Natural killer cell treated with Interleukin-12 subunit alpha and Interleukin-12 subunit beta and Interleukin-15 and Interleukin-18, amount 100 ng/mL, for 72 hours (primary cell): ENCODE measurements at regions not wholly inside any gene's neighbourhood (a gene's known extent, or its start where the extent isn't known, plus 50 kb on each side); places are given as distances from the start of the nearest gene placed in this dataset.

Experiments used
- ATAC-seq, 2 donors: fragments of 150-1000 bp; cut with Tn5 transposase in 1 of 2; sonication (Bioruptor Pico), chemical (Tn5 transposase) in 1 of 2; 2 replicates each; pipeline ENCODE4 v1.10.0; 2021
- DNase-seq: peaks from one replicate; pipeline ENCODE4 v3.0.0; 2022; ENCODE audit warnings: low spot score
- H3K27ac Mint-ChIP-seq, 2 donors: 1 replicate in 1 of 2; 2 replicates in 1 of 2; pipeline ENCODE4 v1.8.0; 2022; ENCODE audit warnings: mixed read lengths in 2 of 2, mild to moderate bottlenecking in 1 of 2, moderate library complexity in 1 of 2
- H3K27me3 Mint-ChIP-seq, 2 donors: 1 replicate in 1 of 2; 2 replicates in 1 of 2; pipeline ENCODE4 v1.8.0; 2022; ENCODE audit warnings: mixed read lengths in 2 of 2
- H3K36me3 Mint-ChIP-seq: one replicate; pipeline ENCODE4 v1.8.0; 2022; ENCODE audit warnings: mixed read lengths
- H3K4me1 Mint-ChIP-seq, 2 donors: 1 replicate in 1 of 2; 2 replicates in 1 of 2; pipeline ENCODE4 v1.8.0; 2022; ENCODE audit warnings: low read depth in 2 of 2, mixed read lengths in 2 of 2, mild to moderate bottlenecking in 1 of 2
- H3K4me3 Mint-ChIP-seq: one replicate; pipeline ENCODE4 v1.8.0; 2022; ENCODE audit warnings: mixed read lengths
- H3K9me3 Mint-ChIP-seq: 2 replicates; pipeline ENCODE4 v1.8.0; 2022; ENCODE audit warnings: mixed read lengths

DNA sequence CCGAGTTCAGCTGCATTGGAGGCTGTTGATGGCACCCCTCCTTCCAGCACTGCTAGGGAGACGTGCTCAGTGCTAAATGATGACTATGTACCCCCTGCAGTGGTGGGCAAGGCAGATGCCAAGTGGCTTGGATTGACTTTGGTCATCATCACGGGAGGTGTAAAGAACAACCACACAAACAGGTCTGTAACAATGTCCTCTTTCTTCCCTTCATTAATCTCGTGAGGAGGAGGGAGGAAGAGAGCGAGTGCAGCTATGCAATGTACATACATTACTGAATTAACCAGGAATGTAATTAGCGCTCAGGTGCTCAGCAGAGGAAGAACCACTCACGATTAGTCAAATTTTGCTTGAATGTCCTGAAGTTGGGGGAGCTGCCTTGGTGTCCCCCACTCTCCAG is 173.9 kb upstream of the SKOR2 start:
- Mint-ChIP-seq H3K4me1 (no peaks in the 10 kb centered on the region), H3K4me3 (no peak overlapping the region), H3K9me3 (no peaks in the 10 kb centered on the region), H3K36me3 (no peaks in the 10 kb centered on the region), H3K27me3 (peaks cover 2 to 10% of the 10 kb centered on the region in 2 donors), H3K27ac (no peak overlapping the region)
- DNase-seq (no peak), ATAC-seq (no peak)

GRCh38 chr18:47422524-47422923 is 171.1 kb upstream of the SKOR2 start:
- no peaks in the 10 kb centered on the region for H3K4me1 Mint-ChIP-seq
- H3K27me3 Mint-ChIP-seq, result peaks cover 15 to 26% of the 10 kb centered on the region in 2 donors
- no peak overlapping the region for H3K4me3 Mint-ChIP-seq
- no peaks in the 10 kb centered on the region for H3K9me3 Mint-ChIP-seq
- no peak overlapping the region for H3K27ac Mint-ChIP-seq
- DNase-seq (no peak), ATAC-seq (no peak)
- H3K36me3 Mint-ChIP-seq, result no peaks in the 10 kb centered on the region

- Mint-ChIP-seq H3K36me3 (no peaks in the 10 kb centered on the region), H3K27ac (no peak overlapping the region), H3K4me3 (no peak overlapping the region), H3K4me1 (no peaks in the 10 kb centered on the region), H3K9me3 (no peaks in the 10 kb centered on the region), H3K27me3 (peaks cover 22 to 39% of the 10 kb centered on the region in 2 donors)
- ATAC-seq (no peak), DNase-seq (no peak)
These were observed 168.7 kb upstream of the SKOR2 start for GRCh38 chr18:47420130-47420529.

DNA sequence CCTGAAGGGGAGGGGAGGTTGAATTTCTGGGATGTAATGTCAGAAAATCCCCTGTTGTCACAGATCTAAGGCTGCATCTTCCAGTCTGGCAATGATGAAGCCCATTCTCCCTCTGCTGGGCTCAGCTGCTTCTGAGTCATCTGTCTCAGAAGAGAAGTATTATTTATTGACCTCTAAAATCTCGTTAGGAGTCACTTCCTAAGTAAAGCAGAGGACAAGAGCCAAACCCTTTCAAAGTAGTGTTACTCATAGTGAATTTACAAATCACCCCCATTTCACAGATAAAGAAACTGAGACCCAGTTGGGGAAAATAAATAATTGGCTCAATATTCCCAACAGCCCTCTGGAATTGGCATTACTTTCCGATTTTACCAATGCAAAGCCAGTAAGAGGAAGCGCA is 167.3 kb upstream of the SKOR2 start:
- Mint-ChIP-seq H3K27ac (no peak overlapping the region), H3K4me1 (no peaks in the 10 kb centered on the region), H3K27me3 (peaks cover 28 to 37% of the 10 kb centered on the region in 2 donors), H3K36me3 (no peaks in the 10 kb centered on the region), H3K9me3 (no peaks in the 10 kb centered on the region), H3K4me3 (no peak overlapping the region)
- DNase-seq (no peak), ATAC-seq (no peak)

- H3K4me1 Mint-ChIP-seq, result no peaks in the 10 kb centered on the region
- H3K27ac Mint-ChIP-seq, result no peak overlapping the region
- H3K4me3 Mint-ChIP-seq, result no peak overlapping the region
- no peaks in the 10 kb centered on the region for H3K9me3 Mint-ChIP-seq
- no peak for DNase-seq
- ATAC-seq, result no peak
- peaks cover 28 to 41% of the 10 kb centered on the region in 2 donors for H3K27me3 Mint-ChIP-seq
- no peaks in the 10 kb centered on the region for H3K36me3 Mint-ChIP-seq
These were observed 166.3 kb upstream of the SKOR2 start for GRCh38 chr18:47417807-47418206.

- Mint-ChIP-seq H3K36me3 (no peaks in the 10 kb centered on the region), H3K4me3 (no peak overlapping the region), H3K27ac (no peak overlapping the region), H3K9me3 (no peaks in the 10 kb centered on the region), H3K27me3 (peaks cover 32 to 41% of the 10 kb centered on the region in 2 donors), H3K4me1 (no peaks in the 10 kb centered on the region)
- ATAC-seq, result no peak
- no peak for DNase-seq
These were observed 164.4 kb upstream of the SKOR2 start for GRCh38 chr18:47415881-47416280.

GRCh38 chr18:47413327-47413726 is 161.9 kb upstream of the SKOR2 start:
- no peak for ATAC-seq
- H3K27me3 Mint-ChIP-seq, result peaks cover 24 to 27% of the 10 kb centered on the region in 2 donors

DNA sequence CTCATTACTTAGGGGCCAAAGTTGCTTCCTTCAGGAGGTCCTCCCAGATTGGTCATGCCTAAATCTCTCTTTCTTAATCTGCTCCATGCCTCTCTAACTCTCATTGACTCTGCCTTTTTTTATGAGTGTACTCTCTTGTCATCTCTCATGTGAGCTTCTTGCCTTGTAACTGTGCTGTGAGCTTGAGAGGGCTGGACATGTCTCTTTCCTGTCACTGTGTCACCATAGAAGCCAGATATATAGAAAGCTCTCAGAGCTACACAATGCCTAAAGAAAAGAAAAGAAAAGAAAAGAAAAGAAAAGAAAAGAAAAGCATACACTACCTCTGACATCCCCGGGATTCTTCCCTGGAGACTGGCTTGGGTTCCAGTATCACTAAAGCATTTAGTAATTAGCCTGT is 161.5 kb upstream of the SKOR2 start:
- DNase-seq (no peak), ATAC-seq (no peak)
- Mint-ChIP-seq H3K4me1 (no peaks in the 10 kb centered on the region), H3K9me3 (no peaks in the 10 kb centered on the region), H3K36me3 (no peaks in the 10 kb centered on the region), H3K4me3 (no peak overlapping the region), H3K27me3 (peaks cover 22 to 25% of the 10 kb centered on the region in 2 donors), H3K27ac (no peak overlapping the region)

More at GRCh38 chr18:47413327-47413726, 161.9 kb upstream of the SKOR2 start:
- no peaks in the 10 kb centered on the region for H3K9me3 Mint-ChIP-seq
- no peak overlapping the region for H3K4me3 Mint-ChIP-seq
- no peak overlapping the region for H3K27ac Mint-ChIP-seq
- H3K36me3 Mint-ChIP-seq, result no peaks in the 10 kb centered on the region
- no peaks in the 10 kb centered on the region for H3K4me1 Mint-ChIP-seq
- no peak for DNase-seq

DNA sequence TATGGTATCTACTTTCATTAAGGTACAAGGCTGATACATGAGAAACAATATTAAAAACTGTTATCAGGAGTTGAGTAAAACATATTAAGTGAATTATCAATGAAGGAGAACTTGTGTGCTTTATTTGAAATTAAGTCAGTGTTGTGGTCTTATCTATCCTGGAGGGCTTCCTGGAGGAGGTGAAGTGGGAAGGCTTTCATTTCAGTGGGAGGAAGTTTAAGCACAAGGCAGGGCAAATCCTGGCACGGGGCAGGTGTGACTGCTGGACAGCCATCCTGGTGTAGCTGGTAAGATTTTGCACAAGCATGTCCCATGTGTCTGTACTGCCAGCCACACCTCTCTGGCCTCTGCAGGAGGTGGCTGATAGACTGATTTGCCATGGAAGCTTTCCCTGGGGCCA is 159.7 kb upstream of the SKOR2 start:
- DNase-seq (no peak), ATAC-seq (no peak)
- peaks cover 15 to 16% of the 10 kb centered on the region in 2 donors for H3K27me3 Mint-ChIP-seq
- H3K36me3 Mint-ChIP-seq, result no peaks in the 10 kb centered on the region
- no peaks in the 10 kb centered on the region for H3K4me1 Mint-ChIP-seq
- H3K9me3 Mint-ChIP-seq, result no peaks in the 10 kb centered on the region
- no peak overlapping the region for H3K27ac Mint-ChIP-seq
- H3K4me3 Mint-ChIP-seq, result no peak overlapping the region

DNA sequence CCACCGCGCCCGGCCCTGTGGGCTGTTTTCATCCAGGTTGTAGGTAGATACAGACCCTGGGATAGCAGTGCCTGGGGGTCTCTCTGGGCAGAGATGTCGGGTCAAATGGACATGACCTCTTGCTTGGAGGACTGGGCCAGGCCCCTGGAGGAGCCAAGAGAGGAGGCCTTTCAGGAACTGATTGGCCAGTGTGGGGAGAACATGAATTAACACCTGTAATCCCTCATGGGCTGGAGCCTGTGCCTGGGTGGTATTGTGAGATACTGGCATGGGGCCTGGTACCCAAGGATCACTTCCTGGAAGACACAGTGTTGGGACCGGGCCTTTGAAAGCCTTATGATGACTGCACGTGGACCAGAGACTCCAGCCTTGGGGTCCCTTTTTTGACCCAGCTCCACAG is 158.7 kb upstream of the SKOR2 start:
- Mint-ChIP-seq H3K4me3 (no peak overlapping the region), H3K9me3 (no peaks in the 10 kb centered on the region), H3K27ac (no peak overlapping the region), H3K27me3 (peaks cover 8 to 12% of the 10 kb centered on the region in 2 donors), H3K4me1 (no peaks in the 10 kb centered on the region), H3K36me3 (no peaks in the 10 kb centered on the region)
- ATAC-seq, result no peak
- DNase-seq, result no peak

- no peak for ATAC-seq
- peaks cover 6 to 8% of the 10 kb centered on the region in 2 donors for H3K27me3 Mint-ChIP-seq
- no peaks in the 10 kb centered on the region for H3K4me1 Mint-ChIP-seq
- H3K27ac Mint-ChIP-seq, result no peak overlapping the region
- H3K9me3 Mint-ChIP-seq, result no peaks in the 10 kb centered on the region
- H3K36me3 Mint-ChIP-seq, result no peaks in the 10 kb centered on the region
- DNase-seq, result no peak
- no peak overlapping the region for H3K4me3 Mint-ChIP-seq
These were observed 158.1 kb upstream of the SKOR2 start for GRCh38 chr18:47409519-47409918.

- DNase-seq (no peak), ATAC-seq (no peak)
- no peaks in the 10 kb centered on the region for H3K36me3 Mint-ChIP-seq
- no peaks in the 10 kb centered on the region for H3K9me3 Mint-ChIP-seq
- no peak overlapping the region for H3K27ac Mint-ChIP-seq
- no peaks in the 10 kb centered on the region for H3K4me1 Mint-ChIP-seq
- H3K4me3 Mint-ChIP-seq, result no peak overlapping the region
- H3K27me3 Mint-ChIP-seq, result peaks cover 0 to 6% of the 10 kb centered on the region in 2 donors
These were observed 156.3 kb upstream of the SKOR2 start for GRCh38 chr18:47407736-47408135.

DNA sequence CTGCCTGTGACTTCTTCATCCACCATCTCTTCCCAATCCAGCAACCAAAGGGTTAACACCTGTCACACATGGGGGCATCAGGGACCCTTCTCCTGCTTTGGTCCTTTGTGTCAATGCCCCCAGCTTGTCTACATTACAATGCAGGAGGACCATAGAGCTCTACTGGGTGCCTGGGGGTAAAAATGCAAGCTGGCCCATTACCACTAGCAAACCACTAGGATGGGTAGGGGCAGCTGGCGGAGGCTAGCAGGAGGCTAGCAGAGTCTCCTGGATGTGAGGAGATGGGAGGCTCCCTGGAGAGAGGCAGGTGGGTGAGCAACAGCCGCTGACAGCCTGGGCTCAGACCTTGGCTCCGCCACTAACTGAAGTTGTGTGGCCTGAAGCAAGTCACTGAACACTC is 153.4 kb upstream of the SKOR2 start:
- peak in 1 of 2 donors; percentile 21 for ATAC-seq
- Mint-ChIP-seq H3K36me3 (no peaks in the 10 kb centered on the region), H3K9me3 (no peaks in the 10 kb centered on the region), H3K27ac (no peak overlapping the region), H3K27me3 (peaks cover 0 to 2% of the 10 kb centered on the region in 2 donors), H3K4me3 (no peak overlapping the region), H3K4me1 (no peaks in the 10 kb centered on the region)
- DNase-seq, result no peak

- Mint-ChIP-seq H3K4me1 (no peaks in the 10 kb centered on the region), H3K4me3 (no peak overlapping the region), H3K27me3 (peaks cover 2 to 3% of the 10 kb centered on the region in 2 donors), H3K36me3 (no peaks in the 10 kb centered on the region), H3K27ac (no peak overlapping the region), H3K9me3 (no peaks in the 10 kb centered on the region)
- ATAC-seq (no peak), DNase-seq (no peak)
These were observed 152.5 kb upstream of the SKOR2 start for GRCh38 chr18:47403949-47404348.

- ATAC-seq (no peak), DNase-seq (no peak)
- Mint-ChIP-seq H3K36me3 (no peaks in the 10 kb centered on the region), H3K27ac (no peak overlapping the region), H3K4me1 (no peaks in the 10 kb centered on the region), H3K27me3 (peaks cover 2 to 9% of the 10 kb centered on the region in 2 donors), H3K9me3 (no peaks in the 10 kb centered on the region), H3K4me3 (no peak overlapping the region)
These were observed 151.9 kb upstream of the SKOR2 start for GRCh38 chr18:47403317-47403716.
